Caco-2 (cell line): ENCODE measurements at regions not wholly inside any gene's neighbourhood (a gene's known extent, or its start where the extent isn't known, plus 50 kb on each side); places are given as distances from the start of the nearest gene placed in this dataset.

Experiments
- BruUV-seq: library from RNA; stranded (reverse); fragments of 400-500 nt; replicated peaks from 2 replicates; lab custom pipeline; 2021; lab: Mats Ljungman, UMichigan
- CTCF ChIA-PET: fragments of 300-600 bp; sonication (Branson Sonifier 250); formaldehyde crosslinking; loops from one replicate; lab custom pipeline; 2022; ENCODE audit warnings: antibody characterized with exemption; lab: Charles Lee
- POLR2A ChIA-PET: fragments of 300-600 bp; sonication (Branson Sonifier 250); formaldehyde crosslinking; loops from one replicate; lab custom pipeline; 2022; ENCODE audit warnings: antibody characterized with exemption; lab: Charles Lee
- DNase-seq, 2 experiments: peaks; one replicate each; pipeline versions ENCODE4 v3.0.0 to v3.0.0-alpha.2; 2020 to 2022
- H3K27me3 ChIP-seq: replicated peaks from 2 replicates; pipeline ENCODE4 v1.6.0; 2011; ENCODE audit warnings: low read length; ENCODE audit not compliant: control insufficient read depth, insufficient read depth
- H3K36me3 ChIP-seq: 2 replicates; pipeline ENCODE4 v1.5.1; 2011; ENCODE audit warnings: low read length; ENCODE audit not compliant: control insufficient read depth, insufficient read depth
- H3K4me1 ChIP-seq: fragments of 250-450 bp; sonication (Bioruptor Pico); 2 replicates; pipeline ENCODE4 v1.5.1; 2020; ENCODE audit warnings: mild to moderate bottlenecking
- H3K4me3 ChIP-seq: 2 replicates; pipeline ENCODE4 v1.5.1; 2011; ENCODE audit warnings: low read depth, mild to moderate bottlenecking, control low read depth, low read length
- H3K9me3 ChIP-seq: fragments of 250-450 bp; sonication (Bioruptor Pico); 2 replicates; pipeline ENCODE4 v1.5.1; 2020; ENCODE audit warnings: mild to moderate bottlenecking, moderate library complexity
- H3K27ac Mint-ChIP-seq: one replicate; pipeline ENCODE4 v1.8.0; 2022; ENCODE audit warnings: mixed read lengths; ENCODE audit not compliant: unreplicated experiment
- H3K27me3 Mint-ChIP-seq: one replicate; pipeline ENCODE4 v1.8.0; 2022; ENCODE audit warnings: mixed read lengths; ENCODE audit not compliant: insufficient read depth, unreplicated experiment
- H3K36me3 Mint-ChIP-seq: one replicate; pipeline ENCODE4 v1.8.0; 2022; ENCODE audit warnings: mild to moderate bottlenecking, mixed read lengths; ENCODE audit not compliant: insufficient read depth, unreplicated experiment
- H3K4me1 Mint-ChIP-seq: one replicate; pipeline ENCODE4 v1.8.0; 2022; ENCODE audit warnings: low read depth, mixed read lengths; ENCODE audit not compliant: unreplicated experiment
- H3K4me3 Mint-ChIP-seq: one replicate; pipeline ENCODE4 v1.8.0; 2022; ENCODE audit warnings: mild to moderate bottlenecking, moderate library complexity, mixed read lengths; ENCODE audit not compliant: unreplicated experiment
- H3K9me3 Mint-ChIP-seq: one replicate; pipeline ENCODE4 v1.8.0; 2022; ENCODE audit warnings: mixed read lengths; ENCODE audit not compliant: unreplicated experiment
- CTCF ChIP-seq, 2 experiments: fragments of 200-600 bp in 1 of 2; IDR thresholded peaks; 1 replicate in 1 of 2; 2 replicates in 1 of 2; pipeline versions ENCODE4 v1.5.1 to v1.8.0; 2011 to 2022; ENCODE audit warnings: antibody characterized with exemption in 1 of 2, control low read depth in 1 of 2, inconsistent platforms in 1 of 2, low read depth in 1 of 2, low read length in 1 of 2, mild to moderate bottlenecking in 1 of 2, moderate library complexity in 1 of 2; ENCODE audit not compliant: insufficient read depth in 1 of 2, severe bottlenecking in 1 of 2, unreplicated experiment in 1 of 2
- intact Hi-C: fragments of 100-400 bp; cut with micrococcal nuclease; formaldehyde crosslinking; loops from one replicate; pipeline ENCODE4 v1.10.0; 2022; ENCODE audit not compliant: unreplicated experiment

DNA sequence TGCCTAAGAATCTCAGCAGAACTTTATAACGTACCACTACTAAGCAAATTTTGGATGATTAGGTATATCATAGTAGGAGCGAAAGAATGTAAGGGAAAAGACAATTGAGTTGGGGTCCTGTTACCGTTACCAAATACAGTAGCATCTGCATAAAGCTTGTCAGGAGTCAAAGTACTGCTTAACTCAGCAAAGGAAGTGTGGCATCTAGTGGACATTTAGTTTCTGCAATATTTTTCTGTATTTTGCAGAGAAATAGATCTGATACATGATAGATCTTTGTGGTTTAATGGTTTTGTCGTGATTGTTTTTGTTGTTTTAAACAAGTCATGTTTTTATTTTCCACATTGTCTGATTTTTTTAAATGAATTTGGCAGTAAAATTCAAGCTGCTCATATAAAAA is 81.0 kb upstream of the SMARCAD1 start:
- Histone ChIP-seq H3K36me3 (no peaks in the 10 kb centered on the region), H3K4me3 (no peak overlapping the region), H3K9me3 (no peaks in the 10 kb centered on the region), H3K27me3 (no peaks in the 10 kb centered on the region), H3K4me1 (no peaks in the 10 kb centered on the region)
- H3K4me1 Mint-ChIP-seq = no peaks in the 10 kb centered on the region
- ChIA-PET CTCF (interaction anchor here (1.3 kb wide), 1 partner anchor 336 kb away, joined by 3 read pairs; no protein-coding TSS in a partner anchor), POLR2A (no interaction called here)
- H3K27me3 Mint-ChIP-seq = peaks cover 3% of the 10 kb centered on the region
- no peaks in the 10 kb centered on the region for H3K36me3 Mint-ChIP-seq
- BruUV-seq = no TSS peak
- intact Hi-C loops = loop anchor here (1.0 to 2.0 kb wide), 3 partner anchors 130 to 335 kb away; no protein-coding TSS in a partner anchor
- H3K27ac Mint-ChIP-seq = no peak overlapping the region
- DNase-seq = peak in 1 of 2 experiments; percentile 11
- H3K4me3 Mint-ChIP-seq = no peak overlapping the region
- no peaks in the 10 kb centered on the region for H3K9me3 Mint-ChIP-seq
- peak in 1 of 2 experiments; percentile 44 for TF ChIP-seq CTCF (IDR thresholded peaks at IDR 0.05; ENCODE audit: insufficient read depth in 1 of 2, low read depth in 1 of 2, low read length in 1 of 2, severe bottlenecking in 1 of 2, unreplicated experiment in 1 of 2)

DNA sequence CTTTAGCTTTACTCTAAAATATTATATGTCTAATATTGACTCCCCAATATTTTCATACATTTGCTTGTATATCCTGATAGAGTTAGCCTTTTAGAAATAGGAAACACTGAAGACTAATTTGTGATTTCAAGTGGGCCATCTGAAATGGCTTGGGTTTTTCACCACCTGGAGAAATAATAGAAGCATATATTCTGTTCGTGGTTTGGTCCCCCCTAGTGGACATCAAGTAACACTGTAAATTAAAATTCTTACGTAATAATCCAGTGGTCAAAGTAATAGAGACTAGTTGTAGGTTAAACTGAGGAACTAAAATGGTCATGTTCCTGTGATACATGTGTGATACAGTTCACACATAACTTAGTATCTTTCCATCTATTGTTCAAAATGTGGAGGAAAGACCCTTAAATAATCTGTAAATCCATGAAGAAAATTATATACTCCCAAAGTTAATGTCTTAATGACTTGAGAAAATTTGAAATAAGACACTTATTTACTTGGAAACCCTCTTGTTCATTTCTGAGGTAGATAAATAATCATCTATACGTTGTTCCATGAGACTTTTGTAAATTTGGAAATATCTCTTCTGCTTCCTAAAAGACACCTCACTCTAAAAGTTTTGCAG is 79.8 kb upstream of the SMARCAD1 start:
- Histone ChIP-seq H3K27me3 (no peaks in the 10 kb centered on the region), H3K4me1 (no peaks in the 10 kb centered on the region), H3K36me3 (no peaks in the 10 kb centered on the region), H3K4me3 (no peak overlapping the region), H3K9me3 (no peaks in the 10 kb centered on the region)
- ChIA-PET POLR2A (no interaction called here), CTCF (no interaction called here)
- DNase-seq = peak in 1 of 2 experiments; percentile 13
- Mint-ChIP-seq H3K27me3 (peaks cover 3% of the 10 kb centered on the region), H3K4me1 (no peaks in the 10 kb centered on the region), H3K27ac (no peak overlapping the region), H3K36me3 (no peaks in the 10 kb centered on the region), H3K9me3 (no peaks in the 10 kb centered on the region), H3K4me3 (no peak overlapping the region)
- intact Hi-C loops = loop anchor here (1.0 to 2.0 kb wide), 2 partner anchors 129 to 231 kb away; no protein-coding TSS in a partner anchor
- TF ChIP-seq CTCF (IDR thresholded peaks at IDR 0.05; ENCODE audit: insufficient read depth in 1 of 2, low read depth in 1 of 2, low read length in 1 of 2, severe bottlenecking in 1 of 2, unreplicated experiment in 1 of 2) = peak; percentile 29 to 45
- BruUV-seq = no TSS peak

DNA sequence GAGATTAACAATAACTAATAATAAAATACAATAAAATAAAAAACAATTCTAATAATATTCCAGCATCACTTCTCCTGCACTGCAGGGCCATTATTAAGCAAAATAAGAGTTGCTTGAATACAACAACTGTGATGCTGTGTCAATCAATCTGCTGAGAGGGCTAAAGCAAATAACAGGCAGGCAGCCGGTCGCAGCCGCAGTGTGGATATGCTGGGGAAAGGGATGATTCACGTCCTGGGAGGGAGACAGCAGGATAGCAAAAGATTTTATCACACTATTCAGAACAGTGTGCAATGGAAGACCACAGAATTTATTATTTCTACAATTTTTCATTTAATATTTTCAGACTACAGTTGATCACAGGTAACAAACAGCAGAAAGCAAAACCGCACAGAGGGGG is 76.5 kb upstream of the SMARCAD1 start:
- intact Hi-C loops = no loop called here
- Histone ChIP-seq H3K4me3 (no peak overlapping the region), H3K9me3 (no peaks in the 10 kb centered on the region), H3K36me3 (no peaks in the 10 kb centered on the region), H3K4me1 (no peaks in the 10 kb centered on the region), H3K27me3 (no peaks in the 10 kb centered on the region)
- ChIA-PET POLR2A (no interaction called here), CTCF (no interaction called here)
- Mint-ChIP-seq H3K4me3 (no peak overlapping the region), H3K27me3 (no peaks in the 10 kb centered on the region), H3K4me1 (no peaks in the 10 kb centered on the region), H3K9me3 (no peaks in the 10 kb centered on the region), H3K27ac (no peak overlapping the region), H3K36me3 (no peaks in the 10 kb centered on the region)
- no peak for DNase-seq
- no TSS peak for BruUV-seq
- no peak for TF ChIP-seq CTCF (IDR thresholded peaks at IDR 0.05; ENCODE audit: insufficient read depth in 1 of 2, low read depth in 1 of 2, low read length in 1 of 2, severe bottlenecking in 1 of 2, unreplicated experiment in 1 of 2)
